Spleen (tissue), 11 donors: ENCODE measurements at regions not wholly inside any gene's neighbourhood (a gene's known extent, or its start where the extent isn't known, plus 50 kb on each side); places are given as distances from the start of the nearest gene placed in this dataset.

Experiments used
- DNase-seq: peaks from one replicate; pipeline ENCODE4 v3.0.0-alpha.2; 2020
- H3K27ac ChIP-seq, 8 donors: fragments of 200-600 bp; sonication (generic) in 7 of 8; 1 replicate in 4 of 8; 2 replicates in 4 of 8; pipeline versions ENCODE4 v1.5.0 to v1.8.0; 2016 to 2021; ENCODE audit warnings: inconsistent platforms in 4 of 8, mild to moderate bottlenecking in 4 of 8, moderate library complexity in 1 of 8
- H3K27me3 ChIP-seq, 7 donors: fragments of 200-600 bp; sonication (generic) in 6 of 7; replicated peaks in 1 of 7; 1 replicate in 4 of 7; 2 replicates in 3 of 7; pipeline versions ENCODE4 v1.5.0 to v1.8.0; 2016 to 2021; ENCODE audit warnings: inconsistent platforms in 3 of 7, mild to moderate bottlenecking in 1 of 7
- H3K36me3 ChIP-seq, 6 donors: fragments of 200-600 bp; sonication (generic) in 5 of 6; 1 replicate in 4 of 6; 2 replicates in 2 of 6; pipeline versions ENCODE4 v1.5.0 to v1.8.0; 2016 to 2021; ENCODE audit warnings: inconsistent platforms in 2 of 6
- H3K4me1 ChIP-seq, 6 donors: fragments of 200-600 bp; sonication (generic) in 5 of 6; 1 replicate in 3 of 6; 2 replicates in 3 of 6; pipeline versions ENCODE4 v1.5.0 to v1.8.0; 2016 to 2021; ENCODE audit warnings: inconsistent platforms in 3 of 6
- H3K4me3 ChIP-seq, 8 donors: fragments of 200-600 bp; sonication (generic) in 7 of 8; 1 replicate in 4 of 8; 2 replicates in 4 of 8; pipeline versions ENCODE4 v1.5.0 to v1.8.0; 2016 to 2021; ENCODE audit warnings: inconsistent platforms in 4 of 8, mild to moderate bottlenecking in 4 of 8, moderate library complexity in 2 of 8
- H3K9me3 ChIP-seq, 8 donors: fragments of 200-600 bp; sonication (generic) in 7 of 8; 1 replicate in 4 of 8; 2 replicates in 4 of 8; pipeline versions ENCODE4 v1.5.0 to v1.8.0; 2016 to 2021; ENCODE audit warnings: inconsistent platforms in 4 of 8
- POLR2A ChIP-seq, 3 donors: fragments of 450-650 bp; IDR thresholded peaks; one replicate each; pipeline ENCODE4 v1.5.1; 2017; ENCODE audit warnings: antibody characterized with exemption in 3 of 3, mild to moderate bottlenecking in 1 of 3
- POLR2AphosphoS5 ChIP-seq, 3 donors: sonication (generic); formaldehyde crosslinking; IDR thresholded peaks; one replicate each; pipeline ENCODE4 v1.5.1; 2017; ENCODE audit warnings: antibody characterized with exemption in 3 of 3
- WGBS, 5 donors: extraction: QIAGEN DNeasy Blood & Tissue Kit in 3 of 5; methylation state at CpG; one replicate each; pipeline versions ENCODE4 v1.1.5 to v1.1.7; 2013 to 2018; 5-methylcytosine and 5-hydroxymethylcytosine counted together
- intact Hi-C: fragments of 100-400 bp; cut with DNase I; formaldehyde crosslinking; loops from one replicate; pipeline ENCODE4 v1.15.0; 2023; ENCODE audit warnings: low total_unique reads
- TF ChIP-seq, protein P1 (sequence below), 11 experiments: fragments of 200-600 bp in 7 of 11; fragments of 450-650 bp in 4 of 11; sonication (generic) in 4 of 11; IDR thresholded peaks in 8 of 11; conservative IDR thresholded peaks in 3 of 11; 1 replicate in 7 of 11; 2 replicates in 4 of 11; pipeline versions ENCODE4 v1.4.0 to v1.8.0; 2016 to 2021; ENCODE audit warnings: antibody characterized with exemption in 11 of 11, inconsistent platforms in 4 of 11, mild to moderate bottlenecking in 1 of 11
- donor health status: healthy with polysubstance abuse.
- donor health status: DM: no; HTN: no; CAD: no; lungs with moderate emphysema.
- donor health status: DM: no; HTN: no; CAD: no.
- donor health status: Bipolar disorder and iron deficiency.
- donor health status: healthy.
- donor health status: DM: no; HTN: no; CAD: no.
- donor health status: DM: yes; HTN: yes; CAD: no.

DNA sequence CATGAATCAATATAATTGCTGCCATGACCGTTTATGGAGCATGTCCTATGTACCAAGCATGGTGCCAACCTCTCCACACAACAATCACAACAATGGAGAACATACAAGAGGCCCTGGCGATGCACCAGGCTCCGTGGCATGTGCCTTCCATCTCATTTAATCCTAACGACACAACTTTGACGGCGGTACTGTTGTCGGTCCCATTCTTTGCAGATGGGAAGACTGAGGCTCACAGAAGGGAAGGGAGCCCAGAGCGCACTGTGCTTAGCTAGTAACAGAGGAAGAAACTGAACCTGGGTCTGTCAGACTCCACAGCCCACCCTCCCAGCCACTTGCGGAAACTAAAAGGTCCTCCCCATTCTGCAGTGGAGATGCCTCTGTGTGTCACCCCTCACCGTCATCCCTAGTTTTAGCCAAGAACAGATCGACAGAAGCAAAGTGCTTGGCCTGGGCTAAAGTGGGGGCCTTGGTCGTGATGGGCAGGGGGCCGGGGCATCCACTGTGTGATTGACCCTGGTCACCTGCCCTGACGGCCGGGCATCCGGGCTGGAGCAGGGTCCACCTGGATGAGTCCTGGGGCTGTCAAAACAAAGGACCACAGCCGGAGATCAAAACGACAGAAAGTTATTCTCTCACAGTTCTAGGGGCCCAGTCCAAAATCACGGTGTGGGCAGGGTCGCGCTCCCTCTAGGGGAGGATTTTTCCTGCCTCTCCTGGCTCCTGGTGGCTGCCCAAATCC lies 183.9 kb downstream of the C16orf95 start:
- intact Hi-C loops = no loop called here

DNA sequence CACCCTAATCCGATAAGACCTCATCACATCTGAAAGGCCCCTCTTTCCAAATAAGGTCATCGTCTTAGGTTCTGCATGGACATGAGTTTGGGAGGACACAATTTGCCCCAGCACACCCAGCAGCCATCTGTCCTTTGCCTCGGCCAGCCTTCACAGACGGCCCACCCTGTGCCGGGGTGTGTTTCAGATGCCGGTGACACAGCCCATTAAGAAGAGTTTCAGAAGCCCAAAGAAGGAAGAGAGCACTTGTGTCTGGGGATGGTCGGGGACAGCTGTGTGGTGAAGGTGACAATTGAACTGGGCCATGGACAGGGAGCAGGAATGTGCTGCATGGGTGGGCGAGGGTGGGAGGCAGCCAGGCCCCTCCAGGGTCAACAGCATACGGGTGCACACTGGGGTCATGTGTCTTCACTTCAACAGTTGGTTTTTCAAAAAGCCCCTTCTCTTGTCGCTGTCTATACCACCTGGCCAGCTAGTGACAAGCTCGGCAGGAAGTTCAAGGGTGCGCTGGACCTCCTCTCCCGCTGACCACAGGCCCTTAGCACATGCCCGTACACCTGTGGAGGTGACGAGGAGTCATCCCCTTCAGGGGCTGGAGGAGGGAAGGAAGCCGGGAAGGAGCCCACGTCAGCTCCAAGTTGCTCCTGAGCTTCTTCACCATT lies 183.1 kb downstream of the C16orf95 start:
- TF ChIP-seq POLR2AphosphoS5 (IDR thresholded peaks at IDR 0.05) = no peak
- no peak for TF ChIP-seq POLR2A (IDR thresholded peaks at IDR 0.05)
- TF ChIP-seq, protein P1, sequence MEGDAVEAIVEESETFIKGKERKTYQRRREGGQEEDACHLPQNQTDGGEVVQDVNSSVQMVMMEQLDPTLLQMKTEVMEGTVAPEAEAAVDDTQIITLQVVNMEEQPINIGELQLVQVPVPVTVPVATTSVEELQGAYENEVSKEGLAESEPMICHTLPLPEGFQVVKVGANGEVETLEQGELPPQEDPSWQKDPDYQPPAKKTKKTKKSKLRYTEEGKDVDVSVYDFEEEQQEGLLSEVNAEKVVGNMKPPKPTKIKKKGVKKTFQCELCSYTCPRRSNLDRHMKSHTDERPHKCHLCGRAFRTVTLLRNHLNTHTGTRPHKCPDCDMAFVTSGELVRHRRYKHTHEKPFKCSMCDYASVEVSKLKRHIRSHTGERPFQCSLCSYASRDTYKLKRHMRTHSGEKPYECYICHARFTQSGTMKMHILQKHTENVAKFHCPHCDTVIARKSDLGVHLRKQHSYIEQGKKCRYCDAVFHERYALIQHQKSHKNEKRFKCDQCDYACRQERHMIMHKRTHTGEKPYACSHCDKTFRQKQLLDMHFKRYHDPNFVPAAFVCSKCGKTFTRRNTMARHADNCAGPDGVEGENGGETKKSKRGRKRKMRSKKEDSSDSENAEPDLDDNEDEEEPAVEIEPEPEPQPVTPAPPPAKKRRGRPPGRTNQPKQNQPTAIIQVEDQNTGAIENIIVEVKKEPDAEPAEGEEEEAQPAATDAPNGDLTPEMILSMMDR (IDR thresholded peaks at IDR 0.05 in 8 of 11, conservative IDR thresholded peaks at IDR 0.05 in 3 of 11) = no peak
- Histone ChIP-seq H3K4me3 (no peak overlapping the region), H3K9me3 (peaks cover 0 to 14% (median under 1%) of the 10 kb centered on the region in 8 donors), H3K27ac (no peak overlapping the region), H3K4me1 (no peaks in the 10 kb centered on the region), H3K36me3 (no peaks in the 10 kb centered on the region), H3K27me3 (no peaks in the 10 kb centered on the region)
- WGBS, 5 donors = 87 to 93% (median 91%) methylated on average over 11 to 17 of the region's 17 CpGs
- intact Hi-C loops = no loop called here
- DNase-seq = peak; percentile 40

More for the DNA sequence above, 183.9 kb downstream of the C16orf95 start:
- TF ChIP-seq POLR2AphosphoS5 (IDR thresholded peaks at IDR 0.05) (no peak), POLR2A (IDR thresholded peaks at IDR 0.05) (no peak)
- TF ChIP-seq, protein P1 (IDR thresholded peaks at IDR 0.05 in 8 of 11, conservative IDR thresholded peaks at IDR 0.05 in 3 of 11) = no peak
- Histone ChIP-seq H3K9me3 (peaks cover 0 to 21% (median 2%) of the 10 kb centered on the region in 8 donors), H3K4me1 (no peaks in the 10 kb centered on the region), H3K36me3 (no peaks in the 10 kb centered on the region), H3K4me3 (no peak overlapping the region), H3K27me3 (peaks cover 0 to 3% (median 0%) of the 10 kb centered on the region in 7 donors), H3K27ac (no peak overlapping the region)
- 90 to 94% (median 91%) methylated on average over 19 to 21 of the region's 21 CpGs for WGBS, 5 donors
- peak; percentile 10 for DNase-seq

DNA sequence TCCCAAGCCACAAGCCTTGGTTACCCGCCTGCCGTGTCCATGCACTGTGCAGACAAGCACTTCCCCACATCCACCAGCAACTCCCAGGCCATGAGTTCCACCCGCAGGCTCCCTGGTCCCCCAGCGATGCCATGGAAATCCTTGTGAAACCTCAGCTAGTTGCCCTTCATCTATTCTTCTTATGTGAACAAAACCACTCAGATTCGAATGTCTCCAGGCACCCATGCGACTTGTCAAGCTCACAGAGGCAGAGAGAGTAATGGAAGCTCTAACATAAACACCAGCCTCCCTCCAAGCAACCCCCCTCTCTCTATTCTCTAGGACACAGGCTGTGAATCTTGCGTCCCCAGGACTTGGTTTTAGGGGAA lies 182.6 kb downstream of the C16orf95 start:
- H3K4me3 ChIP-seq = no peak overlapping the region
- DNase-seq = no peak
- H3K9me3 ChIP-seq = peaks cover 0 to 9% (median 0%) of the 10 kb centered on the region in 8 donors
- no peaks in the 10 kb centered on the region for H3K36me3 ChIP-seq
- intact Hi-C loops = no loop called here
- H3K4me1 ChIP-seq = no peaks in the 10 kb centered on the region
- H3K27me3 ChIP-seq = no peaks in the 10 kb centered on the region
- 85 to 97% (median 92%) methylated on average over 7 of the region's 7 CpGs for WGBS, 5 donors
- TF ChIP-seq POLR2A (IDR thresholded peaks at IDR 0.05) (no peak), POLR2AphosphoS5 (IDR thresholded peaks at IDR 0.05) (no peak)
- TF ChIP-seq, protein P1 (IDR thresholded peaks at IDR 0.05 in 8 of 11, conservative IDR thresholded peaks at IDR 0.05 in 3 of 11) = no peak
- H3K27ac ChIP-seq = no peak overlapping the region
